ENCODE measurements at regions not wholly inside any gene's neighbourhood (a gene's known extent, or its start where the extent isn't known, plus 50 kb on each side); places are given as distances from the start of the nearest gene placed in this dataset.
A peak's percentile ranks its signal among the peaks of the same experiment; 100 is the strongest.

- no peak for DNase-seq
Observed at GRCh38 chr3:117091676-117092075, 382.1 kb downstream of the TUSC7 start.

GRCh38 chr3:117096549-117096948 is 387.0 kb downstream of the TUSC7 start:
- no peak for DNase-seq

- DNase-seq: no peak
Observed at GRCh38 chr3:117097351-117097750, 387.8 kb downstream of the TUSC7 start.

- no peak for DNase-seq
Observed at GRCh38 chr3:117101697-117102096, 392.1 kb downstream of the TUSC7 start.

- DNase-seq: no peak
Observed at GRCh38 chr3:117102426-117102825, 392.8 kb downstream of the TUSC7 start.

GRCh38 chr3:117103675-117104074 is 394.1 kb downstream of the TUSC7 start:
- DNase-seq: no peak

GRCh38 chr3:117104381-117104780 is 394.8 kb downstream of the TUSC7 start:
- no peak for DNase-seq

- DNase-seq: no peak
Observed at GRCh38 chr3:117104792-117105191, 395.2 kb downstream of the TUSC7 start.

GRCh38 chr3:117105686-117106085 is 396.1 kb downstream of the TUSC7 start:
- DNase-seq: no peak

GRCh38 chr3:117106396-117106795 is 396.8 kb downstream of the TUSC7 start:
- DNase-seq: no peak

- no peak for DNase-seq
Observed at GRCh38 chr3:117107946-117108345, 398.4 kb downstream of the TUSC7 start.

GRCh38 chr3:117109178-117109577 is 399.6 kb downstream of the TUSC7 start:
- no peak for DNase-seq

- DNase-seq: no peak
Observed at GRCh38 chr3:117114517-117115265, 405.1 kb downstream of the TUSC7 start.

- DNase-seq: no peak
Observed at GRCh38 chr3:117117188-117117936, 407.8 kb downstream of the TUSC7 start.

GRCh38 chr3:117118604-117119003 is 409.0 kb downstream of the TUSC7 start:
- DNase-seq: no peak

GRCh38 chr3:117120014-117120413 is 410.4 kb downstream of the TUSC7 start:
- no peak for DNase-seq

GRCh38 chr3:117122609-117123008 is 413.0 kb downstream of the TUSC7 start:
- no peak for DNase-seq

GRCh38 chr3:117126460-117126859 is 416.9 kb downstream of the TUSC7 start:
- DNase-seq: no peak

- DNase-seq: no peak
Observed at GRCh38 chr3:117126946-117127546, 417.5 kb downstream of the TUSC7 start.

GRCh38 chr3:117128133-117128532 is 418.6 kb downstream of the TUSC7 start:
- DNase-seq: no peak

GRCh38 chr3:117128872-117129271 is 419.3 kb downstream of the TUSC7 start:
- DNase-seq: no peak

- DNase-seq: no peak
Observed at GRCh38 chr3:117129516-117129915, 419.9 kb downstream of the TUSC7 start.

- no peak for DNase-seq
Observed at GRCh38 chr3:117130222-117130621, 420.6 kb downstream of the TUSC7 start.

- peak in 1 of 2 experiments; percentile 14 for DNase-seq
Observed at GRCh38 chr3:117131259-117131658, 421.7 kb downstream of the TUSC7 start.
